HG02642 (cell line): ENCODE measurements at regions not wholly inside any gene's neighbourhood (a gene's known extent, or its start where the extent isn't known, plus 50 kb on each side); places are given as distances from the start of the nearest gene placed in this dataset.
"Not testable (repeated sequence)": the region's sequence is repeated elsewhere in the genome, so short reads cannot be mapped to it uniquely, and the experiment has no call there.

Experiments used
- ATAC-seq: cut with Tn5 transposase; IDR thresholded peaks from one replicate; pipeline ENCODE4 v1.9.1; 2021; ENCODE audit warnings: mild to moderate bottlenecking; ENCODE audit not compliant: unreplicated experiment, poor library complexity

GRCh38 chr20:53678990-53679596 lies 85.5 kb upstream of the ZNF217 start:
- ATAC-seq = no peak

- no peak for ATAC-seq
These were observed 84.8 kb upstream of the ZNF217 start for GRCh38 chr20:53678315-53678989.

GRCh38 chr20:53677447-53678314 lies 84.0 kb upstream of the ZNF217 start:
- no peak for ATAC-seq

GRCh38 chr20:53676987-53677386 lies 83.3 kb upstream of the ZNF217 start:
- no peak for ATAC-seq

GRCh38 chr20:53676519-53676822 lies 82.8 kb upstream of the ZNF217 start:
- no peak for ATAC-seq

GRCh38 chr20:53672484-53673129 lies 79.0 kb upstream of the ZNF217 start:
- no peak for ATAC-seq

- no peak for ATAC-seq
These were observed 77.7 kb upstream of the ZNF217 start for GRCh38 chr20:53671370-53671769.

- ATAC-seq = not testable (repeated sequence)
These were observed 76.1 kb upstream of the ZNF217 start for GRCh38 chr20:53669517-53670313.

- ATAC-seq = no peak
These were observed 75.4 kb upstream of the ZNF217 start for GRCh38 chr20:53668992-53669391.

- ATAC-seq = no peak
These were observed 72.5 kb upstream of the ZNF217 start for GRCh38 chr20:53666144-53666543.

GRCh38 chr20:53664121-53664520 lies 70.5 kb upstream of the ZNF217 start:
- ATAC-seq = no peak

GRCh38 chr20:53663521-53663920 lies 69.9 kb upstream of the ZNF217 start:
- not testable (repeated sequence) for ATAC-seq

- no peak for ATAC-seq
These were observed 69.0 kb upstream of the ZNF217 start for GRCh38 chr20:53662595-53662994.

GRCh38 chr20:53660947-53661381 lies 67.3 kb upstream of the ZNF217 start:
- ATAC-seq = no peak

- no peak for ATAC-seq
These were observed 66.7 kb upstream of the ZNF217 start for GRCh38 chr20:53660078-53660909.

- no peak for ATAC-seq
These were observed 65.3 kb upstream of the ZNF217 start for GRCh38 chr20:53658973-53659372.

GRCh38 chr20:53658322-53658721 lies 64.7 kb upstream of the ZNF217 start:
- ATAC-seq = no peak

GRCh38 chr20:53657732-53658131 lies 64.1 kb upstream of the ZNF217 start:
- no peak for ATAC-seq

- ATAC-seq = no peak
These were observed 63.6 kb upstream of the ZNF217 start for GRCh38 chr20:53657279-53657678.
